Right lobe of liver (tissue), 6 donors: ENCODE measurements at regions not wholly inside any gene's neighbourhood (a gene's known extent, or its start where the extent isn't known, plus 50 kb on each side); places are given as distances from the start of the nearest gene placed in this dataset.

ENCODE experiments used
- ATAC-seq, 4 donors: fragments of 200-7000 bp; cut with Tn5 transposase; one replicate each; pipeline ENCODE4 v1.9.1; 2020; ENCODE audit warnings: mild to moderate bottlenecking in 4 of 4, moderate library complexity in 4 of 4
- DNase-seq, 3 donors: peaks; one replicate each; pipeline ENCODE4 v3.0.0-alpha.2; 2020
- H3K27ac ChIP-seq, 3 donors: fragments of 200-600 bp; one replicate each; pipeline ENCODE4 v1.8.0; 2022
- H3K27me3 ChIP-seq, 2 donors: fragments of 200-600 bp; one replicate each; pipeline ENCODE4 v1.8.0; 2022
- H3K36me3 ChIP-seq, 4 donors: fragments of 200-600 bp; sonication (generic) in 1 of 4; one replicate each; pipeline versions ENCODE4 v1.5.1 to v1.8.0; 2017 to 2022; ENCODE audit warnings: control low read depth in 1 of 4
- H3K4me1 ChIP-seq, 4 donors: fragments of 200-600 bp; sonication (generic) in 1 of 4; one replicate each; pipeline versions ENCODE4 v1.5.1 to v1.8.0; 2017 to 2022; ENCODE audit warnings: control low read depth in 1 of 4
- H3K4me3 ChIP-seq, 3 donors: fragments of 200-600 bp; one replicate each; pipeline ENCODE4 v1.8.0; 2022
- H3K9me3 ChIP-seq, 4 donors: fragments of 200-600 bp; sonication (generic) in 1 of 4; one replicate each; pipeline versions ENCODE4 v1.5.1 to v1.8.0; 2017 to 2022; ENCODE audit warnings: control low read depth in 1 of 4
- POLR2A ChIP-seq: fragments of 450-650 bp; IDR thresholded peaks from one replicate; pipeline ENCODE4 v1.6.1; 2017; ENCODE audit warnings: antibody characterized with exemption, mild to moderate bottlenecking
- WGBS: methylation state at CpG from one replicate; pipeline ENCODE4 v1.1.6; 2018; ENCODE audit warnings: low coverage, low lambda C conversion rate; ENCODE audit not compliant: insufficient coverage; ENCODE audit errors: missing lambda C conversion rate; 5-methylcytosine and 5-hydroxymethylcytosine counted together
- intact Hi-C, 2 donors: fragments of 100-400 bp; cut with DNase I; formaldehyde crosslinking; loops; one replicate each; pipeline versions ENCODE4 v1.11.2 to v1.14.1; 2022
- TF ChIP-seq, protein P1 (sequence below), 4 donors: fragments of 200-600 bp in 3 of 4; fragments of 450-650 bp in 1 of 4; IDR thresholded peaks; one replicate each; pipeline versions ENCODE4 v1.5.1 to v1.8.0; 2016 to 2022; ENCODE audit warnings: antibody characterized with exemption in 4 of 4, mild to moderate bottlenecking in 2 of 4
- donor health status: DM: no; HTN: yes; CAD: no.
- donor health status: DM: no; HTN: no; CAD: no.
- donor health status: DM: no; HTN: no; CAD: no.
- donor health status: DM: no; HTN: yes; CAD: no.
- donor health status: DM: no; HTN: yes; CAD: no.

DNA sequence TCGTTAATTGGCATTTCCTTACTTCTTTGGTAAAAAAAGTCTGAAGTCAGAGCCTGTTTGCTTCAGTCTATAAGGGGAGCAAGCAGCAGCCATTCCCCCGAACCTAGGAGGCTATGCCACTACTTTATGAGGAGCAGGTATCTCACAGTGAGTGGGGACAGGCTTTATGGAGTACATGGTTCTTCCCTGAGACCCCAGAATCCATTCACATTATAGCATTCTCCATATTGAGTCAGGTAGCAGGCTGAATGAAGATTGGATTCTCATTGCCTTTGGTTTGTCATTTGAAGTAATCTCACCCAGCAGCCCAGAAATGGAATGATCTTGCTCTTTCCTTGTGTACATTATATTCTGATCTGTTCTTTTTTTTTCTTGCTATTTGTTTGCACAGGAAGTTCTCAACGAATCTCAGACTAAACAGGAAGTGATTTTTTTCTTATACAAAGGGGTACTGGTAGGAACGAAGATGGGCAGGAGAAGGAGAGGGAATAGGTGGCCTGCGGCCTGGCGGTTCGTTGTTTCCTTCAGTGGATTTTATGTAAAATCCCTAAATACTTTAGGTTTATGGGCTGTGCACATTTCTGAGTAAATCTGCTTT, 74.4 kb downstream of the ARHGAP35 start:
- ATAC-seq (no peak), DNase-seq (no peak)
- H3K4me1 ChIP-seq, result peaks cover 0 to 5% (median 0%) of the 10 kb centered on the region in 4 donors
- intact Hi-C loops, result no loop called here
- H3K9me3 ChIP-seq, result no peaks in the 10 kb centered on the region
- H3K27me3 ChIP-seq, result no peaks in the 10 kb centered on the region
- WGBS, result 55% methylated on average over 7 of the region's 7 CpGs
- H3K36me3 ChIP-seq, result peaks cover 0 to 19% (median 0%) of the 10 kb centered on the region in 4 donors
- no peak for TF ChIP-seq POLR2A
- TF ChIP-seq, protein P1, sequence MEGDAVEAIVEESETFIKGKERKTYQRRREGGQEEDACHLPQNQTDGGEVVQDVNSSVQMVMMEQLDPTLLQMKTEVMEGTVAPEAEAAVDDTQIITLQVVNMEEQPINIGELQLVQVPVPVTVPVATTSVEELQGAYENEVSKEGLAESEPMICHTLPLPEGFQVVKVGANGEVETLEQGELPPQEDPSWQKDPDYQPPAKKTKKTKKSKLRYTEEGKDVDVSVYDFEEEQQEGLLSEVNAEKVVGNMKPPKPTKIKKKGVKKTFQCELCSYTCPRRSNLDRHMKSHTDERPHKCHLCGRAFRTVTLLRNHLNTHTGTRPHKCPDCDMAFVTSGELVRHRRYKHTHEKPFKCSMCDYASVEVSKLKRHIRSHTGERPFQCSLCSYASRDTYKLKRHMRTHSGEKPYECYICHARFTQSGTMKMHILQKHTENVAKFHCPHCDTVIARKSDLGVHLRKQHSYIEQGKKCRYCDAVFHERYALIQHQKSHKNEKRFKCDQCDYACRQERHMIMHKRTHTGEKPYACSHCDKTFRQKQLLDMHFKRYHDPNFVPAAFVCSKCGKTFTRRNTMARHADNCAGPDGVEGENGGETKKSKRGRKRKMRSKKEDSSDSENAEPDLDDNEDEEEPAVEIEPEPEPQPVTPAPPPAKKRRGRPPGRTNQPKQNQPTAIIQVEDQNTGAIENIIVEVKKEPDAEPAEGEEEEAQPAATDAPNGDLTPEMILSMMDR (IDR thresholded peaks at IDR 0.05), result no peak
- H3K27ac ChIP-seq, result peak overlapping the region in 1 of 3 donors; percentile 34
- no peak overlapping the region for H3K4me3 ChIP-seq

DNA sequence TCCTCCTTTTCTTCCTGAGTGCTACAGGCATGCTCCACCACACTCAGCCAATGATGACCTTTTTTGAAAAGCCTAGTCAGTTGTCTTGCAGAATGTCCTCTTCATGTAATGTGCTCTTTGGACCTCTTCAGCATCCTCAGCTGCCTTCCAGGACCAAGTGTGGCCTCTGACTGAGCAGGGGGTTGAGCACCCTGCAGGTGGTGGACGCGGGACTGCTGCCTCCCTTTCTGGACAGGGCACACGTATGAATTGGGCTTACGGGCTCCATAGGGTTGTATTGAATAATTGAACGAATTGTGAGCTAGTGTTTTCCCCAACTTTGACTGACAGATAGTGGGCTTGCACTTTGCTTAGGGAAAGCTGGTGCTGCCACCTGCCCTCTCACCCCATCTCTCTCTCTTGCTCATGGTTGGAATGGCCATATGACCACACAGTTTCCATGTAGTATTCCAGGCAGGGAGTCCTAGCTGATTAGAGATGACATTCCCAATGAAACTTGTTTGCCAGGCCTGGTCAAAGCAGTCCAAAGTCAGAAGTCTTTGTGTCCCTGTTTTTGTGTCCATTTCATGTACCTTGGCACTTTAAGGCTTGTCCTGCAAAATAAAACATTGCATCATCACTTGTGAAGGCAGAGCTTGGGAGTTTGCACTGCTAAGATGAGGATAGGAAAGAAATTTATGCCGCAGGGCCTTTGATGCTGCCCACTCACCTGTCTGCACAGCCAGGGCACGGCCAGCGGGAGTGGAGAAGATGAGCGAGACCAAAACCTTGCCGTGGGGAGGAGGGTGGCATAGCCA, 76.3 kb upstream of the NPAS1 start:
- H3K27ac ChIP-seq, result peak overlapping the region; percentile 42 to 88 (median 62)
- WGBS, result 32% methylated on average over 7 of the region's 10 CpGs
- H3K27me3 ChIP-seq, result no peaks in the 10 kb centered on the region
- intact Hi-C loops, result no loop called here
- H3K4me3 ChIP-seq, result no peak overlapping the region
- H3K4me1 ChIP-seq, result peaks cover 0 to 60% (median 38%) of the 10 kb centered on the region in 4 donors
- H3K9me3 ChIP-seq, result no peaks in the 10 kb centered on the region
- peaks cover 0 to 9% (median 0%) of the 10 kb centered on the region in 4 donors for H3K36me3 ChIP-seq
- TF ChIP-seq, protein P1 (IDR thresholded peaks at IDR 0.05), result peak in 1 of 4 donors; percentile 26
- no peak for TF ChIP-seq POLR2A
- ATAC-seq (peak; percentile 35 to 80 (median 74)), DNase-seq (peak in 2 of 3 donors; percentile 62 to 75)

DNA sequence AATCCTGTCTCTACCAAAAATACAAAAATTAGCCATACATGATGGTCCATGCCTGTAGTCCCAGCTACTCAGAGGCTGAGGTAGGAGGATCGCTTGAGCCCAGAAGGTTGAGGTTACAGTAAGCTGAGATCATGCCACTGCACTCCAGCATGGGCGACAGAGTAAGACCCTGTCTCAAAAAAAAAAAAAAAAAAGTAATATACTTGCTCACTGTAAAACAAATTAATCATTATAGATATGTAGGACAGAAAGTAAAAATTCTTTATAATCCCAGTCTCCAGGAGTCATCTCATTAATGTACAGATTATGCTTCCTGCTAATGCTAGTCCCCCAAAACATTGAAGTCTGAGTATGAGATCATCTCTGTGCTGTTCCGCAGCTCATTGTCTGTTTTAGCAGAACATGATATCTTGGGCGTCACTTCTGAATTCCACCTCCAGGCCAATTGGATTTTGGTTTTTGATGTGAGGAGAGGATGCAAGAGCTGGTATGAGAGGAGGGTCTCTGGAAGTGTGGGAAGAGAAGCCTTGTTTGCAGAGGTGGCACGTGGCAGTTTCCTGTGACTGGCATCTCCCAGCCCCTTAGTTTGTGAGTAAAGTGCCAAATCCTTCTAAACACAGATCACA, 75.4 kb upstream of the NPAS1 start:
- Histone ChIP-seq H3K4me1 (peaks cover 0 to 63% (median 38%) of the 10 kb centered on the region in 4 donors), H3K4me3 (no peak overlapping the region)
- ATAC-seq, result no peak

DNA sequence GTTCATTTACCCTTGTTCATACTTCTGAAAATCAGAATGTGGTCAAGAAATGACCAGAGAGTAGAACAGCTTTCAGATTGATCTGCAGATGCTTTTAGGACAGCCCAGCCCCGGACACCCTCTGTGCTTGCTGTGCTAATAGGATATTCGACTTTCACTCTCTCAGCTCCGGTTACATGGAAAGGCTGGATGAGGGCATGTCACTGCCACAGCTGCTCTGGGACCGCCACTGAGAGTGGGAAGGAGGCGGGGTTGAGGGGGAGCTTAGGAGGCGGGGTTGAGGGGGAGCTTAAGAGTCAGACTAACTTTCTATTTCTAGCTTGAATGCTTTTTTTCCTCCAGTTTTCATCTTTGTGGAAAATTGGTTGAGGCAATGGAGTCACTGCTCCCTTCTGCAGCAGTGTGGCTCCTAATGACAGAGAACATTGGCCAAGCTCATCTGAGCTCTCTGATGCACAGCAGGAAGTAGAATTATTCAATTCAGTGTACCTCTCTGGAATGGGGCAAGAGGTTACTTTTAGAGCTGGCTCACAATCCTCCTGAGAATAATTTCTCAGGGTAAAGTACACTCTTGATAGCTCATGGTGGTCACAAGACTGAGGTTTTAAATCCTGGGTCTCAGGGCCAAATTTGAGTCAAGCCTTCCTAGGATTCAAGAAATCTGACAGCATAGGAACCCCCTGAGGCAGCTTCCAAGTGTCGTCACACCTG, 74.6 kb upstream of the NPAS1 start:
- peak; percentile 41 to 64 (median 52) for ATAC-seq
- intact Hi-C loops, result no loop called here
- Histone ChIP-seq H3K27me3 (no peaks in the 10 kb centered on the region), H3K4me1 (peaks cover 0 to 71% (median 42%) of the 10 kb centered on the region in 4 donors), H3K27ac (peak overlapping the region; percentile 62 to 88 (median 74)), H3K36me3 (peaks cover 0 to 6% (median 0%) of the 10 kb centered on the region in 4 donors), H3K9me3 (no peaks in the 10 kb centered on the region), H3K4me3 (peak overlapping the region in 1 of 3 donors; percentile 3)
- 21% methylated on average over 6 of the region's 7 CpGs for WGBS
- peak; percentile 61 for TF ChIP-seq POLR2A
- TF ChIP-seq, protein P1 (IDR thresholded peaks at IDR 0.05), result no peak
- peak in 2 of 3 donors; percentile 36 to 60 for DNase-seq

More for the DNA sequence above, 75.4 kb upstream of the NPAS1 start:
- Histone ChIP-seq H3K27ac (peak overlapping the region in 2 of 3 donors; percentile 62 to 88), H3K27me3 (no peaks in the 10 kb centered on the region), H3K9me3 (no peaks in the 10 kb centered on the region), H3K36me3 (peaks cover 0 to 9% (median 0%) of the 10 kb centered on the region in 4 donors)
- intact Hi-C loops, result no loop called here
- 51% methylated on average over 4 of the region's 5 CpGs for WGBS
- DNase-seq, result no peak
- TF ChIP-seq, protein P1 (IDR thresholded peaks at IDR 0.05), result no peak
- no peak for TF ChIP-seq POLR2A
